NCI-H446 (cell line): ENCODE measurements at regions not wholly inside any gene's neighbourhood (a gene's known extent, or its start where the extent isn't known, plus 50 kb on each side); places are given as distances from the start of the nearest gene placed in this dataset.

Experiments used
- DNase-seq, 2 experiments: peaks; one replicate each; lab custom pipeline; 2025; lab: John Stamatoyannopoulos, UW

GRCh38 chr2:12795851-12796250 is 79.1 kb downstream of the TRIB2 start:
- no peak for DNase-seq

DNA sequence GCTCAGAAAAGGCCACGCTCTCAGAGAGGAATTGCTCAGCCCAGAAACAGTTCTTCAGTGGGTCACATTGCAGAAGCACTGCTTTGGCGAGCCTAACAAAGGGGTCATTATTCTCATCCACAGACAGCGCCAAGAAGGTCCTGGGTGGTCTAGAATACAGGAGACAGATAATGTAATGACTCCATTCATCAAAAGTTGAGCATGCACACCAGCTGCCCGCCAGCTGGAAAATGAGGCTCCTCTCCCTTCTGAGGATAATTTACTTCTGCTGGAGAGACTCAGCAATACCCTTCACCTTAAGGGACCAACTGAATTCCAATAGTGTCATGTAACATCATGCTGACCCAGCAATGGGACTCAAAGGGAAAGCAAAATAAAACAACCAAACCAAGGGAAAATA is 79.9 kb downstream of the TRIB2 start:
- no peak for DNase-seq

GRCh38 chr2:12797815-12798214 is 81.1 kb downstream of the TRIB2 start:
- no peak for DNase-seq

GRCh38 chr2:12803607-12804006 is 86.9 kb downstream of the TRIB2 start:
- DNase-seq: no peak

GRCh38 chr2:12804091-12804856 is 87.5 kb downstream of the TRIB2 start:
- DNase-seq: no peak

GRCh38 chr2:12805033-12805432 is 88.3 kb downstream of the TRIB2 start:
- DNase-seq: no peak

DNA sequence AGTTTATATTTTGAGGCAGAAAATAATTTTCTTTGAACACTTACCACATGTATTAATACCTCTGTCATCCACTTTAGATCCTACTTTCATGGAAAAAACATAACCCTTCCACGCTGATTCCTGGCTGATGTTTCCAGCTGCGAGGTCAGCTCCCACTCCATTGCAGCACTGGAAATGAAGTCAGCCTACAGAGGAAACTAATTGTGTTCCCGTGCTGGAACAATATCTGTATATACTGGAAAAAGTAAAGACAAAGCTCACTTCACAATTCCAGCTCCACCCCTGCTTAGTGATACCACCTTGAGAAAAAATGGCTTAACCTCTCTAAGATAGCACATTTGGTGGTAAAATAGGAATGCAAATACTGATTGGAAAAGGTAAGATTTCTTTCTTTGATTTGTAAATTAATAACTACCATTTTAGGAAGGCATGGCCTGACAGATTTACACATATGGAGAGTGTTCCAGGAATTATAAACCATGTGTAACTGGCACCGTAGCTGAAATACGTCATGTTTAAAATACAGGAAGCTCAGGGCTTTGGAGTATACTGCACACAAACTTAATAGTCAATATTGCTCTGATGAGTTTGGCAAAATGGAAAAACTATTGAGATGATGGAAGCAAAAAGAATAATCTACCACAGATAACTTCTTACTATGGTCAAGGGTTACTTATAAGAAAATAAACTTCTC is 90.0 kb downstream of the TRIB2 start:
- no peak for DNase-seq

- DNase-seq: no peak
These were observed 91.4 kb downstream of the TRIB2 start for GRCh38 chr2:12807907-12808810.

GRCh38 chr2:12809526-12809925 is 92.8 kb downstream of the TRIB2 start:
- DNase-seq: no peak

- no peak for DNase-seq
These were observed 95.2 kb downstream of the TRIB2 start for GRCh38 chr2:12811916-12812315.

DNA sequence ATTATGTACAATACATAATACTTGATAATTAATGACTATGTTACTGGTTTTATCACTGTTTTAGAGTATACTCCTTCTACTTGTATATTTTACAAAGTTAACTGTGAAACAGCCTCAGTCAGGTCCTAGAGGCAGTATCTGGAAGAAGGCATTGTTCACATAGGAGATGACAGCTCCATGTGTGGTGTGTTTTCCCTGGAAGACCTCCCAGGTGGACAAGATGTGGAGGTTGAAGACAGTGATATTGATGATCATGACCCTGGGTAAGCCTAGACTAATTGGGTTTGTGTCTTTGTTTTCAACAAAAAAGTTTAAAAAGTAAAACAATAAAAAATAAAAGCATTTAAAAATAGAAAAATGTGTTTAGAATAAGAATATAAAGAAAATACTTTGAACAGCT is 96.4 kb downstream of the TRIB2 start:
- DNase-seq: no peak

GRCh38 chr2:12816379-12817306 is 99.9 kb downstream of the TRIB2 start:
- no peak for DNase-seq

- no peak for DNase-seq
These were observed 101.1 kb downstream of the TRIB2 start for GRCh38 chr2:12817870-12818269.

DNA sequence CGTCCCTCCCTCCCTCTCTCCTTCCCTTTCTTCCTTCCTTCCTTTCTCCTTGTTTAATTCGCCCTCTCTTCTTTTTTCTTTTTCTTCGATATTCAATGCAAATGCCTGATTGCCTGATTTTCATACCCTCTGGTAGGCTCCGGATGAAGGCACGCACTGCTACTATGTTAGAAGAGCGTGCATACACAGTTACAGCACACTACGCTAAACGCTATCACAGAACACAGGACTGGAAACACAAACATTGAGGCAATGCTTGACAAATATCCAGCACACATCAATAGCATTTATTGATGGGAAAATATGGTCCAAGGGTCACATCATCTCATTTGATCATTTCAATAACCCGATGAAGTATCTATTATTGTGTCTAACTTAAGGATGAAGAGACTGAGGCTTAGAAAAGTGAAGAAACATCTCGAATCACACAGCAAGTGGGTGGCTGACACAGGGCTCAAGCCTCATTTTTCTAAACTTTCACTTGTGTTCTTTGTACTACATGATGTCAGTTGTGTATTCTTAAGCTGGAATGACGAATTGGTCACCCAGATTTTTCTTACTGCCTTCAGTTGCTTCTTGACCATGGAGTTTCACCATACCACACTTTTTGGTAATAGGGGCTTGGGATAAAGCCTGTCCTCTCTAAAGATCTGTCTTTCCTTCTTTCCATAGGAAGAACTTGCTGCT is 101.8 kb downstream of the TRIB2 start:
- no peak for DNase-seq

DNA sequence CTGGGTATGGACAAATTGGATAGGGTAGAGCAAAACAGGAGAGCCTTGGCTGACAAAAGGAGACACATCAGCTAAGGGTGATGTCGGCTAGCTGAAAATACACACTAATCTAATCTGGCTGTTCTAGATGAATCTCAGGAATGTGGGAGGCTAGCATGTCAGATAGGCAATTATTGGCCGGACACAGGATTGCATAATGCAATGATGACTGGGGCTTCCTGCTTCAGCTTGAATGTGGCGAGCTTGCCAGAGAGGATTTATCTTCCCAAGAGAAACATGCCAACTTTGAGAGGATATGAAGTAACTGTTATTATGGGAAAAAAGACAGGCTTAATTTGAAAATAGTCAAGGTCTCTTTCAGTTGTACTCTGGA is 102.4 kb downstream of the TRIB2 start:
- no peak for DNase-seq

GRCh38 chr2:12819721-12820120 is 103.0 kb downstream of the TRIB2 start:
- DNase-seq: no peak

GRCh38 chr2:12821656-12822055 is 104.9 kb downstream of the TRIB2 start:
- no peak for DNase-seq

GRCh38 chr2:12824351-12824777 is 107.6 kb downstream of the TRIB2 start:
- peak in 1 of 2 experiments; percentile 11 for DNase-seq

GRCh38 chr2:12824778-12825379 is 108.1 kb downstream of the TRIB2 start:
- no peak for DNase-seq

DNA sequence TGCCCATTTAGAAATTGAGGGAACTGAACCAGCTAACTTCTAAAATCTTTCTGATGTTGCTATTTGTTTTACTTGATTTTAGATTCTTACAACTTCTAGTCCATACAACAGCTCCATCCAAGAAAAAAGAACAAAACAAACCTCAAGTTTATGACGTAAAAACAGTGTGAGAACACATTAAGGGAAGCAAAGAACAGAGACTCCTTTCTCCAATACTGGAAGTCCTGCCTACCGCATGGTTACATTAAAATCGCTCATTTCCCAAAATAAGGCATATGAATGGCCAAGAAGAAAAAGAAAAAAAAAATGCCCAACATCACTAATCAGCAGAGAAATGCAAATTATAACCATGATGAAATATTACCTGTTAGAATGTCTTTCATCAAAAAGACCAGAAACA is 110.0 kb downstream of the TRIB2 start:
- DNase-seq: no peak
